T47D (cell line): ENCODE measurements at regions not wholly inside any gene's neighbourhood (a gene's known extent, or its start where the extent isn't known, plus 50 kb on each side); places are given as distances from the start of the nearest gene placed in this dataset.
"Not testable (repeated sequence)": the region's sequence is repeated elsewhere in the genome, so short reads cannot be mapped to it uniquely, and the experiment has no call there.

ENCODE experiments used
- DNase-seq, 2 experiments: peaks; one replicate each; pipeline versions ENCODE4 v3.0.0 to v3.0.0-alpha.2; 2011 to 2012; ENCODE audit warnings: low read depth in 1 of 2, low spot score in 1 of 2
- JUND ChIP-seq: IDR thresholded peaks from 2 replicates; pipeline ENCODE4 v1.6.1; 2012; ENCODE audit warnings: low read depth
- in situ Hi-C: cut with HindIII; loops from 2 replicates; pipeline ENCODE4 v1.10.0; 2016; ENCODE audit warnings: low sequenced_read_pairs, low pct_unique_long_range_greater_than_20kb

- in situ Hi-C loops, result no loop called here
- no peak for TF ChIP-seq JUND
- peak in 1 of 2 experiments; percentile 57 for DNase-seq
Observed at GRCh38 chr6:27049863-27050781, 197.4 kb upstream of the PRSS16 start.

- DNase-seq, in situ Hi-C loops: not testable (repeated sequence)
Observed at GRCh38 chr6:27052082-27052730, 195.3 kb upstream of the PRSS16 start.

GRCh38 chr6:27052731-27053082 lies 194.8 kb upstream of the PRSS16 start:
- in situ Hi-C loops, result no loop called here
- DNase-seq, result no peak
- TF ChIP-seq JUND, result no peak

- in situ Hi-C loops, result no loop called here
- no peak for TF ChIP-seq JUND
- peak in 1 of 2 experiments; percentile 18 for DNase-seq
Observed at GRCh38 chr6:27053738-27054137, 193.8 kb upstream of the PRSS16 start.

GRCh38 chr6:27056615-27057014 lies 190.9 kb upstream of the PRSS16 start:
- DNase-seq, result no peak
- in situ Hi-C loops, result no loop called here
- no peak for TF ChIP-seq JUND

GRCh38 chr6:27059621-27060425 lies 187.7 kb upstream of the PRSS16 start:
- DNase-seq, result no peak
- in situ Hi-C loops, result no loop called here
- no peak for TF ChIP-seq JUND

- in situ Hi-C loops, result no loop called here
- no peak for DNase-seq
- TF ChIP-seq JUND, result no peak
Observed at GRCh38 chr6:27061235-27061993, 186.1 kb upstream of the PRSS16 start.

- in situ Hi-C loops, result no loop called here
- TF ChIP-seq JUND, result no peak
- no peak for DNase-seq
Observed at GRCh38 chr6:27062755-27063154, 184.7 kb upstream of the PRSS16 start.

GRCh38 chr6:27065183-27065582 lies 182.3 kb upstream of the PRSS16 start:
- in situ Hi-C loops, result no loop called here
- no peak for DNase-seq
- TF ChIP-seq JUND, result no peak

GRCh38 chr6:27066381-27066780 lies 181.1 kb upstream of the PRSS16 start:
- in situ Hi-C loops, result no loop called here
- DNase-seq, result no peak

GRCh38 chr6:27066802-27067201 lies 180.7 kb upstream of the PRSS16 start:
- TF ChIP-seq JUND, result no peak
- in situ Hi-C loops, result no loop called here
- DNase-seq, result no peak

More at GRCh38 chr6:27066381-27066780, 181.1 kb upstream of the PRSS16 start:
- TF ChIP-seq JUND, result no peak

- DNase-seq, result no peak
- in situ Hi-C loops, result no loop called here
- TF ChIP-seq JUND, result no peak
Observed at GRCh38 chr6:27073441-27073840, 174.1 kb upstream of the PRSS16 start.

- no peak for DNase-seq
- in situ Hi-C loops, result no loop called here
- no peak for TF ChIP-seq JUND
Observed at GRCh38 chr6:27076116-27076515, 171.4 kb upstream of the PRSS16 start.
